Prostate gland (tissue), 2 donors: ENCODE measurements at regions not wholly inside any gene's neighbourhood (a gene's known extent, or its start where the extent isn't known, plus 50 kb on each side); places are given as distances from the start of the nearest gene placed in this dataset.

Experiments
- CTCF ChIP-seq, 4 experiments: fragments of 200-600 bp in 2 of 4; fragments of 450-650 bp in 2 of 4; sonication (generic) in 2 of 4; IDR thresholded peaks; 1 replicate in 3 of 4; 2 replicates in 1 of 4; pipeline ENCODE4 v1.5.1; 2016 to 2019; ENCODE audit warnings: antibody characterized with exemption in 4 of 4, mild to moderate bottlenecking in 2 of 4, moderate library complexity in 2 of 4
- POLR2A ChIP-seq: fragments of 450-650 bp; IDR thresholded peaks from one replicate; pipeline ENCODE4 v1.6.1; 2016; ENCODE audit warnings: antibody characterized with exemption, mild to moderate bottlenecking
- POLR2AphosphoS5 ChIP-seq: sonication (generic); formaldehyde crosslinking; IDR thresholded peaks from one replicate; pipeline ENCODE4 v1.6.1; 2017; ENCODE audit warnings: antibody characterized with exemption

GRCh38 chr7:157483515-157483914 is 146.7 kb downstream of the DNAJB6 start:
- no peak for TF ChIP-seq CTCF (IDR thresholded peaks at IDR 0.05)
- TF ChIP-seq POLR2A = no peak
- no peak for TF ChIP-seq POLR2AphosphoS5
